Middle frontal gyrus (tissue), 1 donor: ENCODE measurements at regions not wholly inside any gene's neighbourhood (a gene's known extent, or its start where the extent isn't known, plus 50 kb on each side); places are given as distances from the start of the nearest gene placed in this dataset.
"Not testable (repeated sequence)": the region's sequence is repeated elsewhere in the genome, so short reads cannot be mapped to it uniquely, and the experiment has no call there.

ENCODE experiments used
- DNase-seq: peaks from one replicate; pipeline ENCODE4 v3.0.0-alpha.2; 2015; ENCODE audit warnings: low spot score; ENCODE audit errors: extremely low spot score

GRCh38 chr6:128598571-128598970 is 78.2 kb upstream of the PTPRK start:
- no peak for DNase-seq

DNA sequence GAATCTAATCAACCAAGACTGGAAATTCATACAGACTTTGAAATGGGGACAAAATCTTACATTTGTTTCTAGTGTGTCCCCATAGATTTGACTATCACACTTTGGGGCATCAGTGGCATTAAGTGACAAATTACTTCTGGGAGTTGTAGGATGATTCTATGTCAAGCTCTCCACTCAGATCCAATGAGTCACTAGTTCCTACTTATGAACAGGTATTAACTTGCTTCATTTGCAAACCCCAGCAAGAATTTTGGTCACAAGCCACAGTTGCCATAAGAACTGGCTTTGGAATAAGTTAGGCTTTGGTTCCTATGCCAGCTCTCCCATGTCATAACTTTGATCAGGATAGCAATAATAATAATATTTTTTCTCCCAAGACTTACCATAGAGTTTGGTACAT is 77.6 kb upstream of the PTPRK start:
- no peak for DNase-seq

GRCh38 chr6:128597004-128597403 is 76.6 kb upstream of the PTPRK start:
- DNase-seq = no peak

DNA sequence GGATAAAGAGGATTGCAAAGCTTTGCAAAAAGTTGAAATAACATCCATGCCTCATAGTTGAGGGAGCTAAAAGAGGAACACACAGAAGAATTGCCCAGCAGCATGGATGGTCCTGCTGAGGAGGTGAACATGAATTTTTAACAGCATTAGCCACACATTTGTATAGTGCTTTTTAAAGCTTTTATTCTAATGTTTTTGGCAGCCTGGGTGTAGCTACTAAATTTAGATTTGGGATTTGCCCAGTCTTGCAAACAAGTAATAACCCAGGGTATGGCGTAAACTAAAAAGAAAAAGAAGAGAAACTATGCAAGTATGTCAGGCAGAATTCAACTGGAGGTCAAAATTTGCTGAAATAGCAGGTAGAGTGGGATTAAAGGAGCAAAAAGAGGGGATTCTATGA is 75.1 kb upstream of the PTPRK start:
- no peak for DNase-seq

GRCh38 chr6:128586095-128586494 is 65.7 kb upstream of the PTPRK start:
- DNase-seq = no peak

DNA sequence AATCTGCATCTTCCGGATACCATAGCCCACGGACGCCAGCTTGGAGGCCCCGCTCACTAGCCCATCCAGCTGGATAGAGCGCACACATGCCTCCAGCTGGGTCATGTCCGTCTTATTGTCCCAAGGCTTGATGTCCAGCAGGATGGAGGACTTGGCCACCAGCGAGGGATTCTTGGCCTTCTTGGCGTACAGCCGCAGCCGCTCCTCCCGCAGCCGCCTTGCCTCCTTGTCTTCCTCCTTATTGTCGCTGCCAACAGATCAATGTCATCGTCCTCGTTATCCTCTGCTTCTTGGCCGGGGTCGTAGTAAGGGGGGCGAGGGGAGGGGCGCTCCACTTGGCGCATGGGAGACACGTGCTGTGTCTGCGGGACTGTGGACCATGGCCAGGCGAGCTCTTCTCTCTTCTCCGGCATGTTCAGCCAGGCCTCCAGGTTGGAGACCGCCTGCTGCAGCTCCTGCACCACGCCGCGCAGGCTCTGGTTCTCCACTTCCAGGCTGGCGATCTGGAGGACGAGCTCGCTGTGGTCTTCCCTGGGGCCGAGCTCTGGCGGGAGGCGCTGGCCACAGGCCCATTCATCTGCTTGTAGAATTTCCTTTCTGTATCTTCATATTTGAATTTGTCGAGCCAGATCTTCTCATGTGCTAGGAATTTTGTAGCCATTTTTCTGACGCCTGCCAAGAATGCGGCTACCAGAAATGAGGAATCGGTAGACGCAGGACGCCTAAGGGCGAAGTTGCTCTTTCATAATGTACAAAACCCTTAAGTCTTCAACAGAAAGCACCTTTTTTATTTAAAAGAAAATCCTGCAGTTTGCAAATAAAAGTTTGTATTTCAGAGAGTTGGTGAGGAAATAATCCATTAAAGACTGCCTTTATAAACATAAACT is 60.1 kb upstream of the PTPRK start:
- DNase-seq = no peak

- DNase-seq = not testable (repeated sequence)
These were observed 54.9 kb upstream of the PTPRK start for GRCh38 chr6:128575254-128575653.

DNA sequence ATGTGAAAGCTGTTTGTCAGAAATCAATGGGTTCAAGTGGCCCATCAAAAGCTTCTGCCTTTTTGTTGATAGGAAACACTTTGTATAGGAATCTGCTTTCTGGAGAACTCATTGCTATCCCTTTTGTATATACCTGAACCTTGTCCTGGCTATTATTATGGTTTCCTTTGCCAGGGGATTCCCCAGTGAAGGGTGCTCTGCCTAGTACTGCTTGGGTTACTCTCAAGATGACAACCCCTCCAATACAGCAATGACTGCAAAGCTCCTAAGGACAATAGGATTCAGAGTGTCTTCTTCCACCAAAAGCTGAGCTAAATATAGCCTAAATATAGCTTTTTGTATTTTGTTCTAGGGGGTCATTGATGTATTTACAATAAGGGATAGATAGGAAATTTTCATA is 54.0 kb upstream of the PTPRK start:
- no peak for DNase-seq

DNA sequence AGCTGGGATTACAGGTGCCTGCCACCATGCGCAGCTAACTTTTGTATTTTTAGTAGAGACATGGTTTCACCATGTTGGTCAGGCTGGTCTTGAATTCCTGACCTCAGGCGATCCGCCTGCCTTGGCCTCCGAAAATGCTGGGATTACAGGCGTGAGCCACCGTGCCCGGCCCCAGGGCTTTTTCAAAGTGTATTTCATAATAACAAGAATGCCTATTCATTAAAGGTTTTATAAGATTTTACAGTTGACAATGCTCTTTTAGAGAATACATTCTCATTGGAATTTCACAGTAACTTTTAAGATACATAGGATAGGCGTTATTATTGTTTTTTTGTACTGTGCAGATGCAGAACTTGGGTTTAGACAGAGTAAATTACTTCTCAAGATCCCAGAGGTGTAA is 52.6 kb upstream of the PTPRK start:
- no peak for DNase-seq

DNA sequence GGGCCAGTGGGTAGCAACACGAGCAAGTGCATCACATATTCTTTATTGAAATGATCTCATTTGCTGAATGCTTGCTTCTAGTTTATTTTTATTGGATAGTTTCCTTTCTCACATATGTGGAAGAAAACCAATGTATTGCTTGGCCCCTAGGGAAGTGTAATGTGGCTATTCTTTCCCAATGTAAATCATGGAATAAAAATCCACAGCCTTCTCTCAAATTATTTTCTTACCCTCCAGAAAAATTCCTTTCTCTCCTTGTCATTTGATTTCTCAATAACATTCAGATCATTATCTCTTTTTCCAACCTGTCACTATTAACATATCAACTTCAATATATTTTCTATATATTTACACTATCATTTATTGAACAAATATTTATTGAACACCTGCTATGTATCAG is 51.9 kb upstream of the PTPRK start:
- no peak for DNase-seq

GRCh38 chr6:128570680-128571063 is 50.3 kb upstream of the PTPRK start:
- DNase-seq = no peak

- no peak for DNase-seq
These were observed 49.6 kb upstream of the PTPRK start for GRCh38 chr6:128569732-128570679.
